GM23338 (cell line): ENCODE measurements at regions not wholly inside any gene's neighbourhood (a gene's known extent, or its start where the extent isn't known, plus 50 kb on each side); places are given as distances from the start of the nearest gene placed in this dataset.

ENCODE experiments used
- ATAC-seq: fragments of 200-7000 bp; cut with Tn5 transposase; 3 replicates; pipeline ENCODE4 v1.9.1; 2020
- DNase-seq: peaks from one replicate; pipeline ENCODE4 v3.0.0-alpha.2; 2015; ENCODE audit warnings: low spot score
- H2AFZ ChIP-seq: fragments of 200-600 bp; sonication (generic); 2 replicates; pipeline ENCODE4 v1.8.0; 2016; ENCODE audit warnings: antibody characterized with exemption, mild to moderate bottlenecking, moderate library complexity
- H3F3A ChIP-seq: fragments of 200-600 bp; sonication (generic); replicated peaks from 2 replicates; pipeline ENCODE4 v1.8.0; 2017; ENCODE audit warnings: antibody characterized with exemption, mixed run types, low read depth
- H3K27ac ChIP-seq: fragments of 200-600 bp; sonication (generic); 2 replicates; pipeline ENCODE4 v1.6.1; 2016; ENCODE audit warnings: low read depth
- H3K27me3 ChIP-seq: fragments of 200-600 bp; sonication (generic); 2 replicates; pipeline ENCODE4 v1.8.0; 2016; ENCODE audit warnings: mild to moderate bottlenecking, mixed run types, moderate library complexity; ENCODE audit not compliant: insufficient read depth
- H3K36me3 ChIP-seq: fragments of 200-600 bp; sonication (generic); 2 replicates; pipeline ENCODE4 v1.8.0; 2016; ENCODE audit warnings: mild to moderate bottlenecking; ENCODE audit not compliant: insufficient read depth
- H3K4me1 ChIP-seq: fragments of 200-600 bp; sonication (generic); 2 replicates; pipeline ENCODE4 v1.8.0; 2016; ENCODE audit warnings: mild to moderate bottlenecking, moderate library complexity; ENCODE audit not compliant: insufficient read depth
- H3K4me2 ChIP-seq: fragments of 200-600 bp; sonication (generic); 2 replicates; pipeline ENCODE4 v1.7.1; 2017; ENCODE audit warnings: mixed run types
- H3K4me3 ChIP-seq: fragments of 200-600 bp; sonication (generic); 2 replicates; pipeline ENCODE4 v1.6.1; 2016; ENCODE audit warnings: mixed run types
- H3K79me2 ChIP-seq: fragments of 200-600 bp; sonication (generic); replicated peaks from 2 replicates; pipeline ENCODE4 v1.8.0; 2017; ENCODE audit warnings: mild to moderate bottlenecking; ENCODE audit not compliant: insufficient read depth
- H3K9me2 ChIP-seq: fragments of 200-600 bp; sonication (generic); 2 replicates; pipeline ENCODE4 v1.8.0; 2017; ENCODE audit not compliant: insufficient read depth
- H4K20me1 ChIP-seq: fragments of 200-600 bp; sonication (generic); replicated peaks from 2 replicates; pipeline ENCODE4 v1.8.0; 2017; ENCODE audit warnings: mild to moderate bottlenecking; ENCODE audit not compliant: insufficient read depth
- H3K27ac Mint-ChIP-seq: 2 replicates; pipeline ENCODE4 v1.8.0; 2020; ENCODE audit warnings: inconsistent platforms, mild to moderate bottlenecking, moderate library complexity, mixed read lengths
- H3K27me3 Mint-ChIP-seq: 3 replicates; pipeline ENCODE4 v1.8.0; 2022; ENCODE audit warnings: low read depth, mild to moderate bottlenecking, moderate library complexity, mixed read lengths, inconsistent platforms; ENCODE audit not compliant: insufficient read depth, poor library complexity
- H3K36me3 Mint-ChIP-seq: 3 replicates; pipeline ENCODE4 v1.8.0; 2021; ENCODE audit warnings: low read depth, mild to moderate bottlenecking, inconsistent platforms, moderate library complexity, mixed read lengths
- H3K4me1 Mint-ChIP-seq: 3 replicates; pipeline ENCODE4 v1.8.0; 2020; ENCODE audit warnings: mild to moderate bottlenecking, inconsistent platforms, mixed read lengths
- H3K4me3 Mint-ChIP-seq: 3 replicates; pipeline ENCODE4 v1.8.0; 2021; ENCODE audit warnings: moderate library complexity, mild to moderate bottlenecking, inconsistent platforms, mixed read lengths
- H3K9me3 Mint-ChIP-seq: 3 replicates; pipeline ENCODE4 v1.8.0; 2020; ENCODE audit warnings: moderate library complexity, mild to moderate bottlenecking, inconsistent platforms, mixed read lengths
- CREB1 ChIP-seq: fragments of 250-450 bp; sonication (Bioruptor Pico); IDR thresholded peaks from 2 replicates; pipeline ENCODE4 v1.5.0; 2020; ENCODE audit warnings: low read depth, mild to moderate bottlenecking, moderate library complexity
- EZH2 ChIP-seq: fragments of 200-600 bp; sonication (generic); IDR thresholded peaks from one replicate; pipeline ENCODE4 v1.8.0; 2017; ENCODE audit warnings: antibody characterized with exemption, mild to moderate bottlenecking, low read depth; ENCODE audit not compliant: unreplicated experiment
- EZH2phosphoT487 ChIP-seq: fragments of 200-600 bp; sonication (generic); IDR thresholded peaks from one replicate; pipeline ENCODE4 v1.8.1; 2018; ENCODE audit warnings: antibody characterized with exemption; ENCODE audit not compliant: unreplicated experiment
- JUNB ChIP-seq: IDR thresholded peaks from one replicate; pipeline ENCODE4 v1.6.1; 2016; ENCODE audit warnings: antibody characterized with exemption; ENCODE audit not compliant: unreplicated experiment
- NANOG ChIP-seq: IDR thresholded peaks from 2 replicates; pipeline ENCODE4 v1.6.1; 2016; ENCODE audit warnings: antibody characterized with exemption, borderline replicate concordance
- POLR2AphosphoS5 ChIP-seq: IDR thresholded peaks from 2 replicates; pipeline ENCODE4 v1.6.1; 2016; ENCODE audit warnings: antibody characterized with exemption, low read depth
- STAT1 ChIP-seq: IDR thresholded peaks from one replicate; pipeline ENCODE4 v1.6.1; 2016; ENCODE audit warnings: antibody characterized with exemption; ENCODE audit not compliant: unreplicated experiment
- ZNF331 ChIP-seq: fragments of 250-450 bp; sonication (Bioruptor Pico); IDR thresholded peaks from 2 replicates; pipeline ENCODE4 v1.5.0; 2020; ENCODE audit warnings: low read depth, mild to moderate bottlenecking, moderate library complexity
- TF ChIP-seq, protein P1 (sequence below): IDR thresholded peaks from 2 replicates; pipeline ENCODE4 v1.6.1; 2016; ENCODE audit warnings: antibody characterized with exemption
- TF ChIP-seq, protein P2 (sequence below): fragments of 250-450 bp; sonication (Bioruptor Pico); IDR thresholded peaks from 2 replicates; pipeline ENCODE4 v1.5.0; 2020; ENCODE audit warnings: mild to moderate bottlenecking, moderate library complexity
- TF ChIP-seq, protein P3 (sequence below): IDR thresholded peaks from one replicate; pipeline ENCODE4 v1.6.1; 2018; ENCODE audit warnings: antibody characterized with exemption; ENCODE audit not compliant: unreplicated experiment
- TF ChIP-seq, protein P4 (sequence below), 2 experiments: fragments of 200-600 bp in 1 of 2; sonication (generic) in 1 of 2; conservative IDR thresholded peaks; 2 replicates each; pipeline versions ENCODE4 v1.5.1 to v1.6.1; 2016 to 2017; ENCODE audit warnings: antibody characterized with exemption in 2 of 2, low read depth in 2 of 2, mild to moderate bottlenecking in 2 of 2, moderate library complexity in 1 of 2

DNA sequence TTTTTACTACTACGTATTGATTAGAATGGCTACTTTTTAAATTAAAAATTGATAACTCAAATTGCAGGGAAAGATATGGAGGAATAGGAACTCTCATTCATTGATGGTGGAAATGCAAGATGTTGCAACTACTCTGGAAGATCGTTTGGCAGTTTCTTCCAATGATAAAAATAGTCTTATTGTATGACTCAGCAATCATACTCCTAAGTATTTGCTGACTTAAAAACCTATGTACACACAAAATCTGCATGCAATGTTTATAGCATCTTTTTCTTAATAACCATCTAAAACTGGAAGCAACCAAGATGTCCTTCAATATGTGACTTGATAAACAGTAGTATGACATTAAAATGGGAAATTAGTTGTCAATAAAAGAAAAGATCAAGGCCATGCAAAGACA is 87.4 kb upstream of the LRRC3B start (continued):
- TF ChIP-seq, protein P1, sequence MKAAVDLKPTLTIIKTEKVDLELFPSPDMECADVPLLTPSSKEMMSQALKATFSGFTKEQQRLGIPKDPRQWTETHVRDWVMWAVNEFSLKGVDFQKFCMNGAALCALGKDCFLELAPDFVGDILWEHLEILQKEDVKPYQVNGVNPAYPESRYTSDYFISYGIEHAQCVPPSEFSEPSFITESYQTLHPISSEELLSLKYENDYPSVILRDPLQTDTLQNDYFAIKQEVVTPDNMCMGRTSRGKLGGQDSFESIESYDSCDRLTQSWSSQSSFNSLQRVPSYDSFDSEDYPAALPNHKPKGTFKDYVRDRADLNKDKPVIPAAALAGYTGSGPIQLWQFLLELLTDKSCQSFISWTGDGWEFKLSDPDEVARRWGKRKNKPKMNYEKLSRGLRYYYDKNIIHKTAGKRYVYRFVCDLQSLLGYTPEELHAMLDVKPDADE: no peak
- TF ChIP-seq CREB1 (CRISPR knock-in tag) (no peak), ZNF331 (CRISPR knock-in tag) (no peak)
- TF ChIP-seq, protein P2, sequence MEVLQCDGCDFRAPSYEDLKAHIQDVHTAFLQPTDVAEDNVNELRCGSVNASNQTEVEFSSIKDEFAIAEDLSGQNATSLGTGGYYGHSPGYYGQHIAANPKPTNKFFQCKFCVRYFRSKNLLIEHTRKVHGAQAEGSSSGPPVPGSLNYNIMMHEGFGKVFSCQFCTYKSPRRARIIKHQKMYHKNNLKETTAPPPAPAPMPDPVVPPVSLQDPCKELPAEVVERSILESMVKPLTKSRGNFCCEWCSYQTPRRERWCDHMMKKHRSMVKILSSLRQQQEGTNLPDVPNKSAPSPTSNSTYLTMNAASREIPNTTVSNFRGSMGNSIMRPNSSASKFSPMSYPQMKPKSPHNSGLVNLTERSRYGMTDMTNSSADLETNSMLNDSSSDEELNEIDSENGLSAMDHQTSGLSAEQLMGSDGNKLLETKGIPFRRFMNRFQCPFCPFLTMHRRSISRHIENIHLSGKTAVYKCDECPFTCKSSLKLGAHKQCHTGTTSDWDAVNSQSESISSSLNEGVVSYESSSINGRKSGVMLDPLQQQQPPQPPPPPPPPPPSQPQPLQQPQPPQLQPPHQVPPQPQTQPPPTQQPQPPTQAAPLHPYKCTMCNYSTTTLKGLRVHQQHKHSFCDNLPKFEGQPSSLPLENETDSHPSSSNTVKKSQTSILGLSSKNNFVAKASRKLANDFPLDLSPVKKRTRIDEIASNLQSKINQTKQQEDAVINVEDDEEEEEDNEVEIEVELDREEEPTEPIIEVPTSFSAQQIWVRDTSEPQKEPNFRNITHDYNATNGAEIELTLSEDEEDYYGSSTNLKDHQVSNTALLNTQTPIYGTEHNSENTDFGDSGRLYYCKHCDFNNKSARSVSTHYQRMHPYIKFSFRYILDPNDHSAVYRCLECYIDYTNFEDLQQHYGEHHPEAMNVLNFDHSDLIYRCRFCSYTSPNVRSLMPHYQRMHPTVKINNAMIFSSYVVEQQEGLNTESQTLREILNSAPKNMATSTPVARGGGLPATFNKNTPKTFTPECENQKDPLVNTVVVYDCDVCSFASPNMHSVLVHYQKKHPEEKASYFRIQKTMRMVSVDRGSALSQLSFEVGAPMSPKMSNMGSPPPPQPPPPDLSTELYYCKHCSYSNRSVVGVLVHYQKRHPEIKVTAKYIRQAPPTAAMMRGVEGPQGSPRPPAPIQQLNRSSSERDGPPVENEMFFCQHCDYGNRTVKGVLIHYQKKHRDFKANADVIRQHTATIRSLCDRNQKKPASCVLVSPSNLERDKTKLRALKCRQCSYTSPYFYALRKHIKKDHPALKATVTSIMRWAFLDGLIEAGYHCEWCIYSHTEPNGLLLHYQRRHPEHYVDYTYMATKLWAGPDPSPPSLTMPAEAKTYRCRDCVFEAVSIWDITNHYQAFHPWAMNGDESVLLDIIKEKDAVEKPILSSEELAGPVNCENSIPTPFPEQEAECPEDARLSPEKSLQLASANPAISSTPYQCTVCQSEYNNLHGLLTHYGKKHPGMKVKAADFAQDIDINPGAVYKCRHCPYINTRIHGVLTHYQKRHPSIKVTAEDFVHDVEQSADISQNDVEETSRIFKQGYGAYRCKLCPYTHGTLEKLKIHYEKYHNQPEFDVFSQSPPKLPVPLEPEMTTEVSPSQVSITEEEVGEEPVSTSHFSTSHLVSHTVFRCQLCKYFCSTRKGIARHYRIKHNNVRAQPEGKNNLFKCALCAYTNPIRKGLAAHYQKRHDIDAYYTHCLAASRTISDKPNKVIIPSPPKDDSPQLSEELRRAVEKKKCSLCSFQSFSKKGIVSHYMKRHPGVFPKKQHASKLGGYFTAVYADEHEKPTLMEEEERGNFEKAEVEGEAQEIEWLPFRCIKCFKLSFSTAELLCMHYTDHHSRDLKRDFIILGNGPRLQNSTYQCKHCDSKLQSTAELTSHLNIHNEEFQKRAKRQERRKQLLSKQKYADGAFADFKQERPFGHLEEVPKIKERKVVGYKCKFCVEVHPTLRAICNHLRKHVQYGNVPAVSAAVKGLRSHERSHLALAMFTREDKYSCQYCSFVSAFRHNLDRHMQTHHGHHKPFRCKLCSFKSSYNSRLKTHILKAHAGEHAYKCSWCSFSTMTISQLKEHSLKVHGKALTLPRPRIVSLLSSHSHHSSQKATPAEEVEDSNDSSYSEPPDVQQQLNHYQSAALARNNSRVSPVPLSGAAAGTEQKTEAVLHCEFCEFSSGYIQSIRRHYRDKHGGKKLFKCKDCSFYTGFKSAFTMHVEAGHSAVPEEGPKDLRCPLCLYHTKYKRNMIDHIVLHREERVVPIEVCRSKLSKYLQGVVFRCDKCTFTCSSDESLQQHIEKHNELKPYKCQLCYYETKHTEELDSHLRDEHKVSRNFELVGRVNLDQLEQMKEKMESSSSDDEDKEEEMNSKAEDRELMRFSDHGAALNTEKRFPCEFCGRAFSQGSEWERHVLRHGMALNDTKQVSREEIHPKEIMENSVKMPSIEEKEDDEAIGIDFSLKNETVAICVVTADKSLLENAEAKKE (CRISPR knock-in tag): no peak

DNA sequence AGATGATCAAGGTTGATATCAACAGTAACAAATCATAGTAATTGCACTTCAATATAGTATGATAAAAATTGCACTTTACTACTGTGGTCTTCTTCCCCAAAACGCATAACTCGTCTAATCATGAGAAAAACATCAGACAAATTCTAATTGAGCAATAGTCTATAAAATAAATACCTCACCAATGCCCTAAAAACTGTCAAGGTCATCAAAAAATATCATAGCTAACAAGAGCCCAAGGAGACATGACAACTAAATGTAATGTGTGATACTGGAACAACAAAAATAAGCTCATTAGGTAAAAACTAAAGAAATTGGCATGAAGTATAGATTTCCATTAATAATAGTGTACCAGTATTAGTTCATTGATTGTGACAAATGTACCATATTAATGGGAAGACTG is 85.6 kb upstream of the LRRC3B start:
- Histone ChIP-seq H3K9me2 (no peaks in the 10 kb centered on the region; the same call in 1 of the 2 replicates), H3K36me3 (no peaks in the 10 kb centered on the region), H3K79me2 (no peaks in the 10 kb centered on the region), H3K27me3 (no peaks in the 10 kb centered on the region), H2AFZ (no peak overlapping the region), H3K4me3 (no peak overlapping the region), H3K27ac (no peak overlapping the region), H3F3A (no peaks in the 10 kb centered on the region), H4K20me1 (no peaks in the 10 kb centered on the region), H3K4me2 (no peak overlapping the region), H3K4me1 (no peaks in the 10 kb centered on the region)
- no peaks in the 10 kb centered on the region for H3K4me1 Mint-ChIP-seq
- no peaks in the 10 kb centered on the region for H3K27me3 Mint-ChIP-seq
- ATAC-seq: no peak
- H3K4me3 Mint-ChIP-seq: no peak overlapping the region
- no peak overlapping the region for H3K27ac Mint-ChIP-seq
- DNase-seq: no peak
- H3K9me3 Mint-ChIP-seq: peaks cover under 1% of the 10 kb centered on the region; the same call in 1 of the 3 replicates
- H3K36me3 Mint-ChIP-seq: no peaks in the 10 kb centered on the region
- TF ChIP-seq EZH2 (no peak), POLR2AphosphoS5 (no peak), EZH2phosphoT487 (no peak), NANOG (no peak), CREB1 (CRISPR knock-in tag) (no peak), JUNB (no peak), STAT1 (no peak)
- TF ChIP-seq, protein P3, sequence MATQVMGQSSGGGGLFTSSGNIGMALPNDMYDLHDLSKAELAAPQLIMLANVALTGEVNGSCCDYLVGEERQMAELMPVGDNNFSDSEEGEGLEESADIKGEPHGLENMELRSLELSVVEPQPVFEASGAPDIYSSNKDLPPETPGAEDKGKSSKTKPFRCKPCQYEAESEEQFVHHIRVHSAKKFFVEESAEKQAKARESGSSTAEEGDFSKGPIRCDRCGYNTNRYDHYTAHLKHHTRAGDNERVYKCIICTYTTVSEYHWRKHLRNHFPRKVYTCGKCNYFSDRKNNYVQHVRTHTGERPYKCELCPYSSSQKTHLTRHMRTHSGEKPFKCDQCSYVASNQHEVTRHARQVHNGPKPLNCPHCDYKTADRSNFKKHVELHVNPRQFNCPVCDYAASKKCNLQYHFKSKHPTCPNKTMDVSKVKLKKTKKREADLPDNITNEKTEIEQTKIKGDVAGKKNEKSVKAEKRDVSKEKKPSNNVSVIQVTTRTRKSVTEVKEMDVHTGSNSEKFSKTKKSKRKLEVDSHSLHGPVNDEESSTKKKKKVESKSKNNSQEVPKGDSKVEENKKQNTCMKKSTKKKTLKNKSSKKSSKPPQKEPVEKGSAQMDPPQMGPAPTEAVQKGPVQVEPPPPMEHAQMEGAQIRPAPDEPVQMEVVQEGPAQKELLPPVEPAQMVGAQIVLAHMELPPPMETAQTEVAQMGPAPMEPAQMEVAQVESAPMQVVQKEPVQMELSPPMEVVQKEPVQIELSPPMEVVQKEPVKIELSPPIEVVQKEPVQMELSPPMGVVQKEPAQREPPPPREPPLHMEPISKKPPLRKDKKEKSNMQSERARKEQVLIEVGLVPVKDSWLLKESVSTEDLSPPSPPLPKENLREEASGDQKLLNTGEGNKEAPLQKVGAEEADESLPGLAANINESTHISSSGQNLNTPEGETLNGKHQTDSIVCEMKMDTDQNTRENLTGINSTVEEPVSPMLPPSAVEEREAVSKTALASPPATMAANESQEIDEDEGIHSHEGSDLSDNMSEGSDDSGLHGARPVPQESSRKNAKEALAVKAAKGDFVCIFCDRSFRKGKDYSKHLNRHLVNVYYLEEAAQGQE: no peak
- TF ChIP-seq, protein P4, sequence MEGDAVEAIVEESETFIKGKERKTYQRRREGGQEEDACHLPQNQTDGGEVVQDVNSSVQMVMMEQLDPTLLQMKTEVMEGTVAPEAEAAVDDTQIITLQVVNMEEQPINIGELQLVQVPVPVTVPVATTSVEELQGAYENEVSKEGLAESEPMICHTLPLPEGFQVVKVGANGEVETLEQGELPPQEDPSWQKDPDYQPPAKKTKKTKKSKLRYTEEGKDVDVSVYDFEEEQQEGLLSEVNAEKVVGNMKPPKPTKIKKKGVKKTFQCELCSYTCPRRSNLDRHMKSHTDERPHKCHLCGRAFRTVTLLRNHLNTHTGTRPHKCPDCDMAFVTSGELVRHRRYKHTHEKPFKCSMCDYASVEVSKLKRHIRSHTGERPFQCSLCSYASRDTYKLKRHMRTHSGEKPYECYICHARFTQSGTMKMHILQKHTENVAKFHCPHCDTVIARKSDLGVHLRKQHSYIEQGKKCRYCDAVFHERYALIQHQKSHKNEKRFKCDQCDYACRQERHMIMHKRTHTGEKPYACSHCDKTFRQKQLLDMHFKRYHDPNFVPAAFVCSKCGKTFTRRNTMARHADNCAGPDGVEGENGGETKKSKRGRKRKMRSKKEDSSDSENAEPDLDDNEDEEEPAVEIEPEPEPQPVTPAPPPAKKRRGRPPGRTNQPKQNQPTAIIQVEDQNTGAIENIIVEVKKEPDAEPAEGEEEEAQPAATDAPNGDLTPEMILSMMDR (conservative IDR thresholded peaks at IDR 0.05; ENCODE audit: low read depth in 2 of 2): no peak
- TF ChIP-seq, protein P1: no peak
